CD4-positive, CD25-positive, alpha-beta regulatory T cell (primary cell): ENCODE measurements at regions not wholly inside any gene's neighbourhood (a gene's known extent, or its start where the extent isn't known, plus 50 kb on each side); places are given as distances from the start of the nearest gene placed in this dataset.
A peak's percentile ranks its signal among the peaks of the same experiment; 100 is the strongest.

Experiments
- ATAC-seq, 2 donors: fragments of 150-1000 bp; cut with Tn5 transposase; one replicate each; pipeline ENCODE4 v1.10.0; 2021; ENCODE audit warnings: low read depth in 2 of 2, moderate number of reproducible peaks in 2 of 2, moderate library complexity in 1 of 2
- DNase-seq, 3 donors: peaks; one replicate each; pipeline versions ENCODE4 v3.0.0 to v3.0.0-alpha.2; 2012 to 2022; ENCODE audit warnings: mixed read lengths in 1 of 3
- H3K27ac ChIP-seq: one replicate; pipeline ENCODE4 v1.7.0; 2013; ENCODE audit warnings: mild to moderate bottlenecking, low read length; ENCODE audit not compliant: insufficient read depth, poor library complexity, severe bottlenecking
- H3K27me3 ChIP-seq: one replicate; pipeline ENCODE4 v1.7.0; 2013; ENCODE audit warnings: low read length; ENCODE audit not compliant: control insufficient read depth, insufficient read depth
- H3K36me3 ChIP-seq: one replicate; pipeline ENCODE4 v1.7.0; 2013; ENCODE audit warnings: mild to moderate bottlenecking, low read length, moderate library complexity; ENCODE audit not compliant: control insufficient read depth, insufficient read depth
- H3K4me1 ChIP-seq: 2 replicates; pipeline ENCODE4 v1.7.0; 2013; ENCODE audit warnings: mild to moderate bottlenecking, low read length; ENCODE audit not compliant: insufficient read depth, control insufficient read depth, poor library complexity, severe bottlenecking
- H3K4me3 ChIP-seq: one replicate; pipeline ENCODE4 v1.7.0; 2013; ENCODE audit warnings: low read depth, mild to moderate bottlenecking, low read length, moderate library complexity
- H3K9me3 ChIP-seq, 2 experiments: 1 replicate in 1 of 2; 2 replicates in 1 of 2; pipeline ENCODE4 v1.7.0; 2013; ENCODE audit warnings: low read length in 2 of 2, mild to moderate bottlenecking in 1 of 2, moderate library complexity in 1 of 2; ENCODE audit not compliant: control insufficient read depth in 2 of 2
- H3K27ac Mint-ChIP-seq, 3 donors: one replicate each; pipeline ENCODE4 v1.8.0; 2020 to 2022; ENCODE audit warnings: mild to moderate bottlenecking in 3 of 3, mixed read lengths in 3 of 3, moderate library complexity in 2 of 3
- H3K27me3 Mint-ChIP-seq: one replicate; pipeline ENCODE4 v1.8.0; 2022; ENCODE audit warnings: mild to moderate bottlenecking, mixed read lengths
- H3K36me3 Mint-ChIP-seq: one replicate; pipeline ENCODE4 v1.8.0; 2020; ENCODE audit warnings: mixed read lengths
- H3K4me1 Mint-ChIP-seq, 4 donors: one replicate each; pipeline ENCODE4 v1.8.0; 2020 to 2022; ENCODE audit warnings: mixed read lengths in 4 of 4, mild to moderate bottlenecking in 1 of 4
- H3K4me3 Mint-ChIP-seq, 4 donors: one replicate each; pipeline ENCODE4 v1.8.0; 2020 to 2022; ENCODE audit warnings: mild to moderate bottlenecking in 4 of 4, mixed read lengths in 4 of 4, moderate library complexity in 3 of 4
- H3K9me3 Mint-ChIP-seq, 7 donors: one replicate each; pipeline ENCODE4 v1.8.0; 2020 to 2022; ENCODE audit warnings: mixed read lengths in 7 of 7, mild to moderate bottlenecking in 3 of 7, moderate library complexity in 2 of 7

DNA sequence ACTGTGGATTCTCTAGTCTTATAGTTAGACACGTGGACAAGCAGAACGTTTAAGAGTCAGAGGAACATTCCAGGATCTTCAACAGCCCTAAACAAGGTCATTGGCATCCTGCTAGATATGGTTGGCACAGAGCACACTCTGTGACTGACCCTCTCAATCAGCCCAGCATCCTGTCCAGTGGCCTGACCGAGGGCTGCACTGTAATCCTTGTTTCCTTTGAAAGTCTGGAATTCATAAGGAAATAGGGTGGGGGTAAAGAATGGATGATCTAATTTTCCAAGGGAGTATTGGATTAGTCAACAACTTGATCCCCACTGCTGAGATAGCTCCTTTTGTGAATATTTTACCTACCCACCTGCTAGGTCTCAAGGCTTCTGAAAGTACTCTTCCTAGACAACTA lies 94.5 kb upstream of the DLG1 start:
- H3K36me3 ChIP-seq: no peaks in the 10 kb centered on the region
- H3K9me3 Mint-ChIP-seq: peaks cover 0 to 2% (median 0%) of the 10 kb centered on the region in 7 donors
- H3K9me3 ChIP-seq: no peaks in the 10 kb centered on the region
- no peak overlapping the region for H3K27ac ChIP-seq
- no peaks in the 10 kb centered on the region for H3K4me1 ChIP-seq
- peaks cover 14% of the 10 kb centered on the region for H3K27me3 Mint-ChIP-seq
- no peak overlapping the region for H3K4me3 ChIP-seq
- H3K4me1 Mint-ChIP-seq: peaks cover 0 to 2% (median 0%) of the 10 kb centered on the region in 4 donors
- H3K27me3 ChIP-seq: peaks cover 3% of the 10 kb centered on the region
- ATAC-seq (no peak), DNase-seq (no peak)
- H3K4me3 Mint-ChIP-seq: peak overlapping the region in 1 of 4 donors; percentile 90
- no peaks in the 10 kb centered on the region for H3K36me3 Mint-ChIP-seq
- H3K27ac Mint-ChIP-seq: no peak overlapping the region

DNA sequence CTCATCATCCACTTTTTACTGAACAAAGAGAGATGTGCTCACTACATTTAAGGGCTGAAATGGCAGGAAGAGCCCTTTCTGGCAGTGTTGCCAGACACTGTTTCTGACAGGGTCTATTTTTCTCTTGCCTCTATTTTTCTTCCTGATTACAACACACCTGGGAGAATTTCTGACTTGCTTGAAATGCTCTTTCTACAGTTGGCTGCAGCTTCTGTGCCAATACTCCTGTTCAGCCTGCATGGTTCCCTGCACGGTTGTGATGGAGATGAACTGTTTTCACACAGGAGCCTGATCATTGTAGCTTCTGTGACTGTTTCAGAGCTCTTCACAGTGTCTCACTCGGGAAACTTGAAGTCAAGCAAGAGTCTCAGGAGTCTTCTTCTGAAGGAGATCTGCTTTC lies 83.0 kb upstream of the DLG1 start:
- Histone ChIP-seq H3K4me3 (no peak overlapping the region), H3K4me1 (no peaks in the 10 kb centered on the region), H3K36me3 (no peaks in the 10 kb centered on the region), H3K9me3 (no peaks in the 10 kb centered on the region), H3K27ac (no peak overlapping the region), H3K27me3 (no peaks in the 10 kb centered on the region)
- ATAC-seq: no peak
- no peak overlapping the region for H3K27ac Mint-ChIP-seq
- no peak for DNase-seq
- no peaks in the 10 kb centered on the region for H3K36me3 Mint-ChIP-seq
- H3K4me1 Mint-ChIP-seq: no peaks in the 10 kb centered on the region
- H3K27me3 Mint-ChIP-seq: peaks cover 7% of the 10 kb centered on the region
- H3K4me3 Mint-ChIP-seq: no peak overlapping the region
- H3K9me3 Mint-ChIP-seq: peaks cover 0 to 1% (median 0%) of the 10 kb centered on the region in 7 donors

DNA sequence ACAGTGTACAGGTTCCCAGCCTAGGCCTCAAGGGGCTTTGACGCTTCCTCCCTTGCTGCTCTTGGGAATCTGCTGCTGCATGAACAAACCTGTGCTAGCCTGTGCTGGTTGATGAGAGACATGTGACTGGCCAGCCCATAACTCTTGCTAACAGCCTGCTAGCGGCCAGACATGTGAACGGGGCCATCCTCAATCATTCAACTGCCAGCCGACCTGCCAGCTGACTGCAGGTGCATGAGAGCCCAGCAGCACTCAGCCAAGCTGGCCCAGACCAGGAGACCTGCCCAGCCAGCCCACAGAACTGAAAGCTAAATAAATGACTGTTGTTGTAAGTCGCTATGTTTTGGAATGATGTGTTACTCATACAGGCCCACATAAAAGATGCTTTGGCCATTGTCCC lies 82.4 kb upstream of the DLG1 start:
- no peaks in the 10 kb centered on the region for H3K9me3 ChIP-seq
- H3K27ac ChIP-seq: no peak overlapping the region
- no peaks in the 10 kb centered on the region for H3K36me3 Mint-ChIP-seq
- H3K27me3 ChIP-seq: no peaks in the 10 kb centered on the region
- no peaks in the 10 kb centered on the region for H3K4me1 ChIP-seq
- no peak for ATAC-seq
- no peak for DNase-seq
- H3K4me3 ChIP-seq: no peak overlapping the region
- no peaks in the 10 kb centered on the region for H3K36me3 ChIP-seq
- H3K27me3 Mint-ChIP-seq: peaks cover 7% of the 10 kb centered on the region
- H3K4me3 Mint-ChIP-seq: no peak overlapping the region
- no peaks in the 10 kb centered on the region for H3K4me1 Mint-ChIP-seq
- no peak overlapping the region for H3K27ac Mint-ChIP-seq
- peaks cover 0 to 1% (median 0%) of the 10 kb centered on the region in 7 donors for H3K9me3 Mint-ChIP-seq

DNA sequence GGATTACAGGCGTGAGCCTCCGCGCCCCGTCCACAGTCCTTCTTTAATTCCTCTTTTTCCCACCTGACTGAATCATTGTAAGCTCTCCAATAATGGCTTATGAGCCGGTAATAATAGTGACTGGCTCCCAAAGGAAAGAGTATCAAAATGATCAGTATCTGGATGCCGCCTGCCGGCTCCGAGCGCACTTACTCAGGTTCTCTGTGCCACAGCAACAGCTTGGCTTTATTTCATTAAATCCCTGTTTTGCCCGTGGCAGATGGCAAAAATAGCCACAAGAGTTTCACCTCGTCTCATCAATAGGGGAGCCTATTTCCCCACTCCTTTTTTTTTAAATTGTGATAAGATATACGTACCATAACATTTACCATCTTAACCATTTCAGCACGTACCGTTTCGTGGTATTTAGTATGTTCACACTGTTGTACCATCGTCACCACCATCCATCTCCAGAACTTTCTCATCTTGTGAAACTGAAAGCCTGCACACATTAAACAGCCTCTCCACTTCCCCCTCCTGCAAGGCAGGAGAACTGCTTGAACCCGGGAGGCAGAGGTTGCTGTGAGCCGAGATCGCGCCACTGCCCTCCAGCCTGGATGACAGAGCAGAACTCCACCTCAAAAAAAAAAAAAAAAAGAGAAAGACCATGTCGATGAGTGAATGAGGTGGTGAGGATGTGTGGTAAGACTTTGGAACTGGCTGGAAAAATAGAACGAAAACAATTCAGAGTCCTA lies 80.7 kb upstream of the DLG1 start:
- Histone ChIP-seq H3K27ac (no peak overlapping the region), H3K4me1 (no peaks in the 10 kb centered on the region), H3K9me3 (no peaks in the 10 kb centered on the region), H3K36me3 (no peaks in the 10 kb centered on the region), H3K27me3 (no peaks in the 10 kb centered on the region), H3K4me3 (no peak overlapping the region)
- DNase-seq (no peak), ATAC-seq (no peak)
- Mint-ChIP-seq H3K4me3 (no peak overlapping the region), H3K4me1 (no peaks in the 10 kb centered on the region), H3K36me3 (no peaks in the 10 kb centered on the region), H3K27me3 (peaks cover 24% of the 10 kb centered on the region), H3K27ac (no peak overlapping the region), H3K9me3 (peaks cover 0 to 3% (median 0%) of the 10 kb centered on the region in 7 donors)

DNA sequence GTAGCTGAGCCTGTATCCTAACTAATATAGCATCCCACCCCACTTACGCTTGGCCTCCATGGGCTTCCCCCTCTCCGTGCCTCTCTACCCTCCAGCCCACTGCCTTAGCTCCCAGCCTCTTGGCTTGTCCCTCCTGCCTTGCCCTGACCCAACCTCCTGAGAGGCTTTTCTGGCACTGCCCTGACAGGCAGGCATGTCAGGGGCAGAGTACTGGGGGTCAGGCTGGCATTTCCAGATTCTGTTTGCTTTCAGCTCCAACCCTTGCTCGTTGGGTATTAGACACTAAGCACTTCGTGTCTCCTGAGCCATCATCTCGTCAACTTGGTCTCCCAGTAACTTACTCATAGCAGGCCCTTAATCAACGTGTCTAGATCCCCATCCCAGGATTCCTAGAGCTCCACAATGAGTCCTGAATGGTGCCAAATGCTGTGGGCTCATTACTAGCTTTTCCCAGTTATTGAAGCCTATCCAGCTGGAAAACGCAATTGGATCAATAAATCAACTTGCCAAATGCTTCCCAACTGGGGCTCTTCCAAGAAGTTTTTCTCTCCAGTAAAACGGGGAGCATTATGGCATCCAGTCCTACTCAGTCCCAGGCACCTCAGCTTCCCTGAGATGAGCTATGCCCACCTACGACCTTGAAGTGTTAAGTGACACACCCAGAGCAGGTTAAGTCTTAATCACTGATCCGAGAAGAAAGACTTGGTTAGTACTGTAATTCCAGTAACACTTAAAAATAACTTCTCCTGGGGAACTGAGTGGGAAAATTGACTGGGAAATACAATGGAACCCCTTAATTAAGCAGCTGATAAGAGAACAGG lies 78.5 kb upstream of the DLG1 start:
- DNase-seq (no peak), ATAC-seq (no peak)
- H3K9me3 Mint-ChIP-seq: peaks cover 0 to 3% (median 0%) of the 10 kb centered on the region in 7 donors
- H3K4me3 ChIP-seq: no peak overlapping the region
- H3K9me3 ChIP-seq: no peaks in the 10 kb centered on the region
- no peaks in the 10 kb centered on the region for H3K4me1 Mint-ChIP-seq
- H3K27me3 ChIP-seq: peaks cover 8% of the 10 kb centered on the region
- H3K36me3 ChIP-seq: no peaks in the 10 kb centered on the region
- no peak overlapping the region for H3K4me3 Mint-ChIP-seq
- no peaks in the 10 kb centered on the region for H3K4me1 ChIP-seq
- peaks cover 31% of the 10 kb centered on the region for H3K27me3 Mint-ChIP-seq
- no peak overlapping the region for H3K27ac Mint-ChIP-seq
- H3K36me3 Mint-ChIP-seq: no peaks in the 10 kb centered on the region
- no peak overlapping the region for H3K27ac ChIP-seq

DNA sequence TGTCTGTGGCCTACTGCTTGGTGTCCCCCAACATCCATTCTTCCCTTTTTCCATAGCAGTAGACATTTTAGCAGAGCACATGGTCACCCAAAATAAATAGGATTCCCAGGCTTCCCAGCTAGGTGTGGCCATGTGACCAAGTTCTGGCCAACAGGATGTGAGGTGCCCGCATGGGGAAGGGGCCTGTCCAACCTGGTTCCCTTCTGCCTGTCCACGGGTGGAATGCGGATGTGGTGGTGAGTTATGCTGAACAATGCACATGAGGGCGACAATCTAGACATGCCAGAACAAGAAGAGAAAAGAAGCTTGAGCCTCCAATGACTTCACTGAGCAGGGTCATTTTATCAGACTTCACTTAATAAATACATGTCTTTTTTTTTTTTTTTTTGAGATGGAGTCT lies 77.6 kb upstream of the DLG1 start:
- H3K27me3 Mint-ChIP-seq: peaks cover 39% of the 10 kb centered on the region
- H3K36me3 Mint-ChIP-seq: no peaks in the 10 kb centered on the region
- Histone ChIP-seq H3K4me1 (no peaks in the 10 kb centered on the region), H3K4me3 (no peak overlapping the region), H3K27me3 (peaks cover 8% of the 10 kb centered on the region), H3K9me3 (no peaks in the 10 kb centered on the region), H3K27ac (no peak overlapping the region), H3K36me3 (no peaks in the 10 kb centered on the region)
- DNase-seq (no peak), ATAC-seq (no peak)
- H3K27ac Mint-ChIP-seq: no peak overlapping the region
- no peak overlapping the region for H3K4me3 Mint-ChIP-seq
- no peaks in the 10 kb centered on the region for H3K4me1 Mint-ChIP-seq
- peaks cover 0 to 3% (median 0%) of the 10 kb centered on the region in 7 donors for H3K9me3 Mint-ChIP-seq

DNA sequence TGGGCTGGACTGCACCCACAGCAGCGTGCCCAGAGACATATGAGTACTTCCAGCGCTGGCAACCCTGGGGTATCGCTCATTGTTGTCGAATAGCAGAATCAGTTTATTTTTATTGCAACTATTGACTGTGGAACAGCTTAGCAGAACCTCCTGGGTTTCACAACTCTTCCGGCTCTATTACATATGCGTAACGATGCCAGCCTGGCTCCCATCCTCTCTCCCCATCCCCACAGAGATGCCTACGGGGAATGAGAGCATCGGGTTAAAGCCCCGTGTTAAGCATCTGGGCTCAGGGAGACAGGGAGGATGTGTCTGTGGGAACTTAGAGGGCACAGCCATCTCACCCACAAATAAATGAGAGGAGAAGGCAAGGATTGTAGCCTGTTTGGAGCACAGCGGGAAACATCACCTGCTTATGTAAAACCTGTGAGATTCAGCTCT lies 76.6 kb upstream of the DLG1 start:
- H3K27ac Mint-ChIP-seq: peak overlapping the region in 1 of 3 donors; percentile 62
- no peak for ATAC-seq
- H3K4me3 ChIP-seq: no peak overlapping the region

More for the DNA sequence above, 76.6 kb upstream of the DLG1 start:
- Histone ChIP-seq H3K4me1 (no peaks in the 10 kb centered on the region), H3K36me3 (no peaks in the 10 kb centered on the region), H3K27me3 (peaks cover 8% of the 10 kb centered on the region), H3K27ac (no peak overlapping the region), H3K9me3 (no peaks in the 10 kb centered on the region)
- no peaks in the 10 kb centered on the region for H3K4me1 Mint-ChIP-seq
- peaks cover 0 to 2% (median 0%) of the 10 kb centered on the region in 7 donors for H3K9me3 Mint-ChIP-seq
- H3K4me3 Mint-ChIP-seq: no peak overlapping the region
- H3K27me3 Mint-ChIP-seq: peaks cover 38% of the 10 kb centered on the region
- no peak for DNase-seq
- no peaks in the 10 kb centered on the region for H3K36me3 Mint-ChIP-seq
